CD14-positive monocyte (primary cell): ENCODE measurements at regions not wholly inside any gene's neighbourhood (a gene's known extent, or its start where the extent isn't known, plus 50 kb on each side); places are given as distances from the start of the nearest gene placed in this dataset.

Experiments
- DNase-seq, 3 donors: peaks; one replicate each; pipeline ENCODE4 v3.0.0-alpha.2; 2011 to 2022
- H2AFZ ChIP-seq: 2 replicates; pipeline ENCODE4 v1.6.0; 2012; ENCODE audit warnings: mild to moderate bottlenecking, low read depth, low read length, inconsistent platforms; ENCODE audit not compliant: insufficient read depth, poor library complexity, severe bottlenecking
- H3K27ac ChIP-seq, 2 donors: 1 replicate in 1 of 2; 2 replicates in 1 of 2; pipeline ENCODE4 v1.5.1; 2012 to 2013; ENCODE audit warnings: low read length in 2 of 2, control low read depth in 1 of 2, inconsistent platforms in 1 of 2, low read depth in 1 of 2, mild to moderate bottlenecking in 1 of 2
- H3K27me3 ChIP-seq, 2 donors: one replicate each; pipeline versions ENCODE4 v1.6.0 to v1.6.1; 2011 to 2013; ENCODE audit warnings: low read length in 2 of 2; ENCODE audit not compliant: control insufficient read depth in 2 of 2, insufficient read depth in 2 of 2
- H3K36me3 ChIP-seq, 2 donors: replicated peaks in 1 of 2; 1 replicate in 1 of 2; 2 replicates in 1 of 2; pipeline versions ENCODE4 v1.5.1 to v1.6.1; 2012 to 2013; ENCODE audit warnings: low read length in 2 of 2, control low read depth in 1 of 2, inconsistent platforms in 1 of 2, mild to moderate bottlenecking in 1 of 2; ENCODE audit not compliant: insufficient read depth in 2 of 2, control insufficient read depth in 1 of 2
- H3K4me1 ChIP-seq, 2 donors: 1 replicate in 1 of 2; 2 replicates in 1 of 2; pipeline versions ENCODE4 v1.5.1 to v1.6.1; 2012 to 2013; ENCODE audit warnings: low read length in 2 of 2, control low read depth in 1 of 2, inconsistent platforms in 1 of 2, mild to moderate bottlenecking in 1 of 2, moderate library complexity in 1 of 2; ENCODE audit not compliant: insufficient read depth in 2 of 2, control insufficient read depth in 1 of 2
- H3K4me2 ChIP-seq: replicated peaks from 2 replicates; pipeline ENCODE3; 2012; ENCODE audit warnings: low read length, moderate library complexity, mild to moderate bottlenecking; ENCODE audit not compliant: poor library complexity, severe bottlenecking; ENCODE audit errors: extremely low read depth
- H3K4me3 ChIP-seq, 3 experiments: fragments of 200-600 bp in 1 of 3; sonication (generic) in 1 of 3; replicated peaks in 1 of 3; 1 replicate in 2 of 3; 2 replicates in 1 of 3; pipeline ENCODE4 v1.5.1; 2011 to 2013; ENCODE audit warnings: low read length in 3 of 3, mild to moderate bottlenecking in 3 of 3, control low read depth in 2 of 3, low read depth in 2 of 3, inconsistent platforms in 1 of 3, moderate library complexity in 1 of 3
- H3K79me2 ChIP-seq: 2 replicates; pipeline ENCODE4 v1.6.0; 2012; ENCODE audit warnings: mild to moderate bottlenecking, control low read depth, inconsistent platforms, low read length, moderate library complexity; ENCODE audit not compliant: insufficient read depth
- H3K9ac ChIP-seq: 2 replicates; pipeline ENCODE4 v1.6.0; 2017; ENCODE audit warnings: low read length, mild to moderate bottlenecking; ENCODE audit not compliant: insufficient read depth, poor library complexity, severe bottlenecking
- H3K9me3 ChIP-seq, 2 donors: replicated peaks in 1 of 2; 1 replicate in 1 of 2; 2 replicates in 1 of 2; pipeline versions ENCODE4 v1.5.1 to v1.6.1; 2012 to 2013; ENCODE audit warnings: low read length in 2 of 2, control low read depth in 1 of 2; ENCODE audit not compliant: control insufficient read depth in 1 of 2, insufficient read depth in 1 of 2
- H4K20me1 ChIP-seq: 2 replicates; pipeline ENCODE4 v1.6.0; 2012; ENCODE audit warnings: mild to moderate bottlenecking, low read length, control low read depth, moderate library complexity; ENCODE audit not compliant: insufficient read depth
- H3K27ac Mint-ChIP-seq, 7 donors: one replicate each; pipeline ENCODE4 v1.8.0; 2020; ENCODE audit warnings: mild to moderate bottlenecking in 7 of 7, mixed read lengths in 7 of 7, moderate library complexity in 6 of 7, inconsistent platforms in 2 of 7
- H3K27me3 Mint-ChIP-seq, 3 donors: one replicate each; pipeline ENCODE4 v1.8.0; 2021 to 2022; ENCODE audit warnings: low read depth in 3 of 3, mild to moderate bottlenecking in 3 of 3, mixed read lengths in 3 of 3, moderate library complexity in 3 of 3, inconsistent platforms in 1 of 3
- H3K36me3 Mint-ChIP-seq, 2 donors: one replicate each; pipeline ENCODE4 v1.8.0; 2020; ENCODE audit warnings: mixed read lengths in 2 of 2, inconsistent platforms in 1 of 2, mild to moderate bottlenecking in 1 of 2
- H3K4me1 Mint-ChIP-seq: one replicate; pipeline ENCODE4 v1.8.0; 2020; ENCODE audit warnings: mild to moderate bottlenecking, mixed read lengths
- H3K4me3 Mint-ChIP-seq, 2 donors: one replicate each; pipeline ENCODE4 v1.8.0; 2020; ENCODE audit warnings: mild to moderate bottlenecking in 2 of 2, mixed read lengths in 2 of 2, moderate library complexity in 1 of 2
- H3K9me3 Mint-ChIP-seq, 7 donors: one replicate each; pipeline ENCODE4 v1.8.0; 2020 to 2022; ENCODE audit warnings: mixed read lengths in 7 of 7, mild to moderate bottlenecking in 6 of 7, moderate library complexity in 6 of 7, inconsistent platforms in 2 of 7
- CTCF ChIP-seq: fragments of 200-600 bp; IDR thresholded peaks from one replicate; pipeline ENCODE4 v1.8.0; 2022; ENCODE audit warnings: antibody characterized with exemption, mild to moderate bottlenecking
- intact Hi-C, 2 donors: fragments of 100-400 bp; cut with micrococcal nuclease; formaldehyde crosslinking; loops; one replicate each; pipeline versions ENCODE4 v1.15.0 to v1.15.1; 2023

- no peaks in the 10 kb centered on the region for H3K27me3 ChIP-seq
- no peak for TF ChIP-seq CTCF
- Mint-ChIP-seq H3K9me3 (peaks cover 0 to 6% (median 5%) of the 10 kb centered on the region in 7 donors), H3K27me3 (no peaks in the 10 kb centered on the region), H3K4me1 (no peaks in the 10 kb centered on the region), H3K36me3 (no peaks in the 10 kb centered on the region), H3K27ac (no peak overlapping the region), H3K4me3 (no peak overlapping the region)
- peaks cover 2 to 4% of the 10 kb centered on the region in 2 donors for H3K9me3 ChIP-seq
- no peaks in the 10 kb centered on the region for H4K20me1 ChIP-seq
- intact Hi-C loops, result no loop called here
- H3K36me3 ChIP-seq, result no peaks in the 10 kb centered on the region
- no peak overlapping the region for H2AFZ ChIP-seq
- H3K27ac ChIP-seq, result no peak overlapping the region
- no peaks in the 10 kb centered on the region for H3K79me2 ChIP-seq
- no peak for DNase-seq
- H3K9ac ChIP-seq, result no peak overlapping the region
- no peak overlapping the region for H3K4me3 ChIP-seq
- no peak overlapping the region for H3K4me2 ChIP-seq
- no peaks in the 10 kb centered on the region for H3K4me1 ChIP-seq
These were observed 434.0 kb upstream of the MON1B start for GRCh38 chr16:76756951-76757350.

GRCh38 chr16:76766538-76766937, 424.5 kb upstream of the MON1B start:
- H3K4me1 Mint-ChIP-seq, result no peaks in the 10 kb centered on the region
- Histone ChIP-seq H3K4me1 (no peaks in the 10 kb centered on the region), H3K27ac (no peak overlapping the region), H4K20me1 (no peaks in the 10 kb centered on the region), H2AFZ (no peak overlapping the region), H3K4me3 (no peak overlapping the region), H3K79me2 (no peaks in the 10 kb centered on the region), H3K36me3 (no peaks in the 10 kb centered on the region), H3K27me3 (no peaks in the 10 kb centered on the region), H3K4me2 (no peak overlapping the region), H3K9me3 (peaks cover 21 to 29% of the 10 kb centered on the region in 2 donors), H3K9ac (no peak overlapping the region)
- no peaks in the 10 kb centered on the region for H3K27me3 Mint-ChIP-seq
- H3K36me3 Mint-ChIP-seq, result no peaks in the 10 kb centered on the region
- intact Hi-C loops, result loop anchor here in 1 of 2 donors (2.0 kb wide), 1 partner anchor 34 kb away; no protein-coding TSS in a partner anchor
- no peak overlapping the region for H3K27ac Mint-ChIP-seq
- no peak overlapping the region for H3K4me3 Mint-ChIP-seq
- no peak for TF ChIP-seq CTCF
- no peak for DNase-seq
- H3K9me3 Mint-ChIP-seq, result peaks cover 4 to 19% (median 7%) of the 10 kb centered on the region in 7 donors
